Body of pancreas (tissue), 4 donors: ENCODE measurements at regions not wholly inside any gene's neighbourhood (a gene's known extent, or its start where the extent isn't known, plus 50 kb on each side); places are given as distances from the start of the nearest gene placed in this dataset.
A peak's percentile ranks its signal among the peaks of the same experiment; 100 is the strongest.

Experiments
- ATAC-seq: fragments of 150-250 bp; one replicate; pipeline ENCODE4 v1.9.1; 2016
- DNase-seq, 4 donors: peaks; one replicate each; pipeline ENCODE4 v3.0.0-alpha.2; 2019
- H3K27ac ChIP-seq, 4 donors: fragments of 200-600 bp; sonication (generic); 1 replicate in 3 of 4; 2 replicates in 1 of 4; pipeline versions ENCODE4 v1.5.1 to v1.6.1; 2016 to 2019; ENCODE audit warnings: mild to moderate bottlenecking in 1 of 4, mixed read lengths in 1 of 4, moderate library complexity in 1 of 4
- H3K27me3 ChIP-seq, 2 donors: fragments of 200-600 bp; sonication (generic); one replicate each; pipeline ENCODE4 v1.6.0; 2016; ENCODE audit warnings: mild to moderate bottlenecking in 1 of 2
- H3K36me3 ChIP-seq, 2 donors: fragments of 200-600 bp; sonication (generic); replicated peaks in 1 of 2; 2 replicates each; pipeline ENCODE4 v1.5.1; 2016; ENCODE audit warnings: low read depth in 2 of 2; ENCODE audit not compliant: insufficient read depth in 1 of 2
- H3K4me1 ChIP-seq: fragments of 200-600 bp; sonication (generic); one replicate; pipeline ENCODE4 v1.6.0; 2016
- H3K4me3 ChIP-seq, 2 donors: fragments of 200-600 bp; sonication (generic); 1 replicate in 1 of 2; 2 replicates in 1 of 2; pipeline ENCODE4 v1.5.1; 2016 to 2019
- H3K9me3 ChIP-seq, 3 donors: fragments of 200-600 bp; sonication (generic); 1 replicate in 2 of 3; 2 replicates in 1 of 3; pipeline ENCODE4 v1.5.1; 2016
- CTCF ChIP-seq, 7 experiments: fragments of 450-650 bp in 4 of 7; fragments of 200-600 bp in 3 of 7; sonication (generic) in 3 of 7; IDR thresholded peaks; one replicate each; pipeline ENCODE4 v1.5.1; 2016 to 2019; ENCODE audit warnings: antibody characterized with exemption in 7 of 7
- POLR2A ChIP-seq, 3 donors: fragments of 450-650 bp; IDR thresholded peaks; one replicate each; pipeline ENCODE4 v1.6.1; 2016; ENCODE audit warnings: antibody characterized with exemption in 3 of 3, mild to moderate bottlenecking in 2 of 3
- WGBS, 2 donors: methylation state at CpG; one replicate each; pipeline ENCODE4 v1.1.5; 2017; 5-methylcytosine and 5-hydroxymethylcytosine counted together
- intact Hi-C: fragments of 100-400 bp; cut with DNase I; formaldehyde crosslinking; loops from one replicate; pipeline ENCODE4 v1.15.1; 2023

GRCh38 chr7:156240532-156240931 lies 400.0 kb upstream of the RNF32 start:
- Histone ChIP-seq H3K36me3 (no peaks in the 10 kb centered on the region), H3K9me3 (no peaks in the 10 kb centered on the region), H3K27me3 (no peaks in the 10 kb centered on the region), H3K4me3 (no peak overlapping the region), H3K4me1 (no peaks in the 10 kb centered on the region), H3K27ac (no peak overlapping the region)
- peak in 1 of 4 donors; percentile 13 for DNase-seq
- intact Hi-C loops: no loop called here
- TF ChIP-seq POLR2A (IDR thresholded peaks at IDR 0.05) (no peak), CTCF (IDR thresholded peaks at IDR 0.05) (no peak)
- no peak for ATAC-seq

- Histone ChIP-seq H3K9me3 (no peaks in the 10 kb centered on the region), H3K27ac (no peak overlapping the region), H3K4me1 (no peaks in the 10 kb centered on the region), H3K27me3 (no peaks in the 10 kb centered on the region), H3K36me3 (no peaks in the 10 kb centered on the region), H3K4me3 (no peak overlapping the region)
- intact Hi-C loops: no loop called here
- ATAC-seq: no peak
- WGBS, 2 donors: 81 to 83% methylated on average over 19 of the region's 19 CpGs
- DNase-seq: no peak
- TF ChIP-seq POLR2A (IDR thresholded peaks at IDR 0.05) (no peak), CTCF (IDR thresholded peaks at IDR 0.05) (no peak)
Observed at GRCh38 chr7:156238366-156239133, 402.0 kb upstream of the RNF32 start.

GRCh38 chr7:156237614-156238013 lies 403.0 kb upstream of the RNF32 start:
- 76 to 82% methylated on average over 5 to 6 of the region's 6 CpGs for WGBS, 2 donors
- ATAC-seq: no peak
- DNase-seq: no peak
- H3K4me1 ChIP-seq: no peaks in the 10 kb centered on the region
- H3K4me3 ChIP-seq: no peak overlapping the region
- H3K27me3 ChIP-seq: no peaks in the 10 kb centered on the region
- no peaks in the 10 kb centered on the region for H3K9me3 ChIP-seq
- no peaks in the 10 kb centered on the region for H3K36me3 ChIP-seq
- H3K27ac ChIP-seq: no peak overlapping the region
- intact Hi-C loops: no loop called here
- no peak for TF ChIP-seq CTCF (IDR thresholded peaks at IDR 0.05)
- TF ChIP-seq POLR2A (IDR thresholded peaks at IDR 0.05): no peak

GRCh38 chr7:156236936-156237599 lies 403.5 kb upstream of the RNF32 start:
- TF ChIP-seq POLR2A (IDR thresholded peaks at IDR 0.05): no peak
- Histone ChIP-seq H3K27me3 (no peaks in the 10 kb centered on the region), H3K36me3 (no peaks in the 10 kb centered on the region), H3K4me1 (no peaks in the 10 kb centered on the region), H3K9me3 (no peaks in the 10 kb centered on the region), H3K4me3 (no peak overlapping the region), H3K27ac (no peak overlapping the region)
- DNase-seq (no peak), ATAC-seq (no peak)
- intact Hi-C loops: no loop called here
- WGBS, 2 donors: 71 to 76% methylated on average over 14 to 15 of the region's 15 CpGs

GRCh38 chr7:156236181-156236889 lies 404.2 kb upstream of the RNF32 start:
- Histone ChIP-seq H3K9me3 (no peaks in the 10 kb centered on the region), H3K36me3 (no peaks in the 10 kb centered on the region), H3K4me1 (no peaks in the 10 kb centered on the region), H3K27me3 (no peaks in the 10 kb centered on the region), H3K27ac (no peak overlapping the region), H3K4me3 (no peak overlapping the region)
- intact Hi-C loops: no loop called here
- TF ChIP-seq POLR2A (IDR thresholded peaks at IDR 0.05): no peak
- TF ChIP-seq CTCF (IDR thresholded peaks at IDR 0.05): no peak
- ATAC-seq (no peak), DNase-seq (no peak)
- WGBS, 2 donors: 59 to 66% methylated on average over 22 to 23 of the region's 23 CpGs
